ENCODE measurements at regions not wholly inside any gene's neighbourhood (a gene's known extent, or its start where the extent isn't known, plus 50 kb on each side); places are given as distances from the start of the nearest gene placed in this dataset.

DNA sequence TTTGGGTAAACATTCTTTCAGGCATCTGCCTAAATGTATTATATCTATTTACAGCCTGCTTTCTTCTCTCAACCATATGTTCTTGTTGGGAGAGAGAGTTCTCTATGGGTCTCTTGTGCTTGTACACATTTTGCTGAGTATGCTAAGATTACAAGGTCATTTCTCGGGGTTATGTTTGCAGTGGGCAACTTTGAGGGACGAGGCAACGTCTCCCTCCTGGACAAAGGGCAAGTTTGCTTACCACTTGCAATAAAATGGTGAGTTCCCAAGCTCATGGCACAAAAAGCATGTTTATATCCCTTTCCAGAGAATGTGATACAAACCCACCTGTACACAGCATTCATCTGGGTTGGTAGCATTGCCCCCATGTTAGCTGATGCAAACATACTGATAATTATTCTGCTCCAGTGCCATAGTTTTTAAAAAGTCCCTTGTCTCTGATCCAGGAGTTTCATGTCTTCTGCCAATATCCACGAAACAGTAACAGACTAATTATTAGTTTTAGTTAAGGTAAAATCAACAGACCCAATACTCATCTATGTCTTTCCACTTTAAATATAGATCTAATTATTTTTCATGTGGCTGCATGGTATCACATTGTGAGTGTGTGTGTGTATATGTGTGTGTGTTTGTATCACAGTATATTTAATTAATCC is 84.2 kb upstream of the MAPK4 start:
- no peak for DNase-seq

DNA sequence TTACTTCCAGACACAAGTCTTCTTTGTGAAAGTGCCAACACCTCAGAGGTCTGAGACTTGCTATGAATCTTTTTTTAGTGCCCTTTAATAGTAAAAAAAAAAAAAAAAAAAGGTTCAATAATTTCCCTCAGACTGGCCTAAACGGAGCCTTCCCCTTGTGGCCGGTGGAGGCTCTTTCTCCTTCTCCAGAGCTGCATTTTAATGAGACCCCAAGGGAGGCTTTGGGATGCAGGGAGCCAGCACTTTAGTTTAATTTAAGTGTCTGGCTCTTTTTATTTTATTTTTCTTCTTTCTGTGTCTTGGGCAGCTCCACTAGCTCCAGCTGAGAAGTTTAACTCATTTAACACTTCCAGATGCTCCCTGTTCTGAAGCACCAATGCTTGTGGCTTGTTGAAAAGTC is 67.8 kb upstream of the MAPK4 start:
- DNase-seq, result no peak

DNA sequence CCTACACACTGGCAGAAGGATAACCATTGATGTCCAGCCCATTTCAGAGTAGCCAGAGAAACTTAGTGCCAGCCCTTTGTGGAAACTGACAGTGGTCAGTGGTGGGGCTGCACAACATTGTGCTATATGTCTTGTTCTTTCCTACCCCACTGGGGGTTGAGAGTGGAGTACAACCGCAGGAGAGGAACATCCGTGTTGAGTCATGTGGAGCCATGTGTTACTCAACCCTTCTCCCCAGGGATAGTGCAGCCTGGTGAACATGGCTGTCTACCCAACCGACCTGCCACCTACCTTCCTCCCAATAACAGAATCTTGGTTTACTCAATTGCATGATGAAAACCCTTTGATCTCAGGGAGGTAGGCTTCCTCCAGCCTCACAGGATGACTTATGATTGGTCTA is 65.3 kb upstream of the MAPK4 start:
- no peak for DNase-seq

- no peak for DNase-seq
Measured at GRCh38 chr18:50506362-50506761, 53.5 kb upstream of the MAPK4 start.

DNA sequence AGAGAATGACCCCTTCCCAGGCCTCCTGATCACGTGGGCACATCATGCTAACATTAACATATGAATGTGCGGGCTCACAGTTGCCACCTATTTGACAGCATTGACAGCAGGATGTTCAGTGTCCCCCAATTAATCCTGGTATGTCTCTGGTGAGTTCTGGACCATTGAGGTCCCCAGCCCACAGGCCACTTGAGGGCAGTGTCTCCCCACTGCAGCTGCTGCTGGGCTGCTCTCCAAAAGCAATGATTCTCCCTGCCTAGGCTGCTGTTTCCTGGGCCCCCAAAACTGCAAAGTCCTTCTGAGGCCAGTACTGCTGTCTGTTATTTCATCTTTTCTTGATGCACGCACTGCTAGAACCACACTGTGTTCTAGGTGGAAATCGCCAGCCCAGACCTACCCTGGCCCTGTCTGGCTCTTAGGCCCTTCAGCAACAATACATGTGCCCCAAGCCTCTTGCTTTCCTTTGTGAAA is 52.7 kb upstream of the MAPK4 start:
- DNase-seq, result peak; percentile 6 to 22 (median 8)

DNA sequence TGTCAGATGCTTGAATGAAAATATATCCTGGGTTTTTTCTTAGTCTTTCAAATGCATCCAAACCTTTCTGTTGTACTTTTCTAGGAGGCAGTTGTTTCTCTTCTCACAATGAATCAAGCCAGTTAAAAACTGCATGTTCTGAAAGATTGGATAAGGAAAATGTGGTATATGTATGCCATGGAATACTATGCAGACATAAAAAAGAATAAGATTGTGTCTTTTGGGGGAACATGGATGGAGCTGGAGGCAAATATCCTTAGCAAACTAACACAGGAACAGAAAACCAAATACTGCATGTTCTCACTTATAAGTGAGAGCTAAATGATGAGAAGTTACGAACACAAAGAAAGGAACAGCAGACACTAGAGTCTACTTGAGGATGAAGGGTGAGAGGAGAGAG is 51.7 kb upstream of the MAPK4 start:
- no peak for DNase-seq

DNA sequence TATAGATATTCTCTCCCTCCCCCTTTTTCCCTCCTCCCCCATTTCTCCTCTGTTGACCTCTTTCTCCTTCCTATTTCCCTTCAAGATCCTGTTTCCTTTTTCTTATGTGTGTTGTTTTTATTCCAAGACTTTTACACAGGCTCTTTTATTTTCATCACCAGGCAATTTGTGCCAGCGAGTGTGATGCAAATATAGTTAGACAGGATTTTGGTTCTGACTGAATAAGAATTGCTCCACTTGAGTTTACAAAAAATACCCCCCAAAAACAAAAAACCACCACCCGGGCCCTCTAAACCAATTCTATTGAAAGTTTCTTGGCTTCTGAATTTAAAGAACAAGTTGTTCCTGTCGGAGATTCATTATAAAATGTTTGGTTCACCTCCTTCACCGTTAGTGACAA is 50.9 kb upstream of the MAPK4 start:
- DNase-seq, result no peak
